ENCODE measurements at regions not wholly inside any gene's neighbourhood (a gene's known extent, or its start where the extent isn't known, plus 50 kb on each side); places are given as distances from the start of the nearest gene placed in this dataset.

DNA sequence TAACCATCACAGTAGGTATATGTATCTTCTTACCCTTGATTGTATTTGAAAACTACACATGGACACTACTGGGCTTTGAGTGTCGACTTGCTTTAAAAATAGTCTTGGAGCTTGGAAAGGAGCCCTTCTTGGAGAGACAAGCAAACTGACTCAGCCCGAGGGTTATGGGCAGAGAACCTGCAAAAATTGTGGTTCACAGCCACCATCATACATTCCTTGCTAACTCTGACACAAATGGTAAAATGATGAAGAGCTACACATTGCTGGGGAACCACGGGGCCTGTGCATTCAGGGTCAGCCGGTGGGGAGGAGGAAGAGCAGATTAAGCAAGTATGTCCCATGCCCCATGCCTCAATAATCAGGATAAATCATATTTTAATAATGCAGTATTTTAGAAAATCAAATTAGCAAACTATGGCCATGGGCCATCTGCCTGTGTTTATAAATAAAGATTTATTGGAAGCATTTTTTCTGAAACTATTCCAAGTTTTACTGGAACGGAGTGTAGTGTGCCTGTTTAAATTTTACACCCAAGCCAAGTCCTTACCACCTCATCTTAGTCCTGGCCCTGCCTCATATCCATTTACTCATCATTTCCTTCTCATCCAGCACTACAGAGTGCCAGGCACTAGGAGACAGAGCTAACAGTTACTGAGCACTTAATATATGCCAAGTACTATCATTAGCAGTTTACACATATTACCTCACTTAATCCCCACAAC, 195.7 kb downstream of the PALM2AKAP2 start:
- H3K4me3 ChIP-seq (ENCODE audit: control insufficient read depth, low read depth, low read length) = no peak overlapping the region
- DNase-seq (ENCODE audit: low read depth) = peak; percentile 87
- TF ChIP-seq, protein P1, sequence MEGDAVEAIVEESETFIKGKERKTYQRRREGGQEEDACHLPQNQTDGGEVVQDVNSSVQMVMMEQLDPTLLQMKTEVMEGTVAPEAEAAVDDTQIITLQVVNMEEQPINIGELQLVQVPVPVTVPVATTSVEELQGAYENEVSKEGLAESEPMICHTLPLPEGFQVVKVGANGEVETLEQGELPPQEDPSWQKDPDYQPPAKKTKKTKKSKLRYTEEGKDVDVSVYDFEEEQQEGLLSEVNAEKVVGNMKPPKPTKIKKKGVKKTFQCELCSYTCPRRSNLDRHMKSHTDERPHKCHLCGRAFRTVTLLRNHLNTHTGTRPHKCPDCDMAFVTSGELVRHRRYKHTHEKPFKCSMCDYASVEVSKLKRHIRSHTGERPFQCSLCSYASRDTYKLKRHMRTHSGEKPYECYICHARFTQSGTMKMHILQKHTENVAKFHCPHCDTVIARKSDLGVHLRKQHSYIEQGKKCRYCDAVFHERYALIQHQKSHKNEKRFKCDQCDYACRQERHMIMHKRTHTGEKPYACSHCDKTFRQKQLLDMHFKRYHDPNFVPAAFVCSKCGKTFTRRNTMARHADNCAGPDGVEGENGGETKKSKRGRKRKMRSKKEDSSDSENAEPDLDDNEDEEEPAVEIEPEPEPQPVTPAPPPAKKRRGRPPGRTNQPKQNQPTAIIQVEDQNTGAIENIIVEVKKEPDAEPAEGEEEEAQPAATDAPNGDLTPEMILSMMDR (conservative IDR thresholded peaks at IDR 0.05; ENCODE audit: control insufficient read depth, insufficient read depth, low read depth, low read length) = no peak

DNA sequence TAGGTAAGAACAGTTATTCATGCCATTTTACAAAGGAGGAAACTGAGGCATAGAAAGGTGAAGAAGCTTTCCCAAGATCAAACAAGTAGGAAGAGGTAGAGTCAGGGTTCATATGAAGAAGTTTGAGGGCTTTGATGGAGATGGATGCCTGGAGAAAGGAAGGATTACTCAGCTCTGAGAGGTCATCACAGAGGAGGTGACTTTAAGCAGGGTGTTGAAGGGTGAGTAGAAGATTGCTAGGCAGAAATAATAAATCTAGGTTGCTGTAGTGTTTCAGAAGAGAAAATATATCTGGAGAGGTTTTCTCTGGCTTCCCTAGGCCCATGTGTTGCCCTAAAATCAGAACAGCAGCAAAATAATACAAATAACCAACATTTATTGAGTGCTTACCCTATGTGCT, 196.3 kb downstream of the PALM2AKAP2 start:
- DNase-seq (ENCODE audit: low read depth) = no peak
- H3K4me3 ChIP-seq (ENCODE audit: control insufficient read depth, low read depth, low read length) = no peak overlapping the region
- TF ChIP-seq, protein P1 (conservative IDR thresholded peaks at IDR 0.05; ENCODE audit: control insufficient read depth, insufficient read depth, low read depth, low read length) = no peak

DNA sequence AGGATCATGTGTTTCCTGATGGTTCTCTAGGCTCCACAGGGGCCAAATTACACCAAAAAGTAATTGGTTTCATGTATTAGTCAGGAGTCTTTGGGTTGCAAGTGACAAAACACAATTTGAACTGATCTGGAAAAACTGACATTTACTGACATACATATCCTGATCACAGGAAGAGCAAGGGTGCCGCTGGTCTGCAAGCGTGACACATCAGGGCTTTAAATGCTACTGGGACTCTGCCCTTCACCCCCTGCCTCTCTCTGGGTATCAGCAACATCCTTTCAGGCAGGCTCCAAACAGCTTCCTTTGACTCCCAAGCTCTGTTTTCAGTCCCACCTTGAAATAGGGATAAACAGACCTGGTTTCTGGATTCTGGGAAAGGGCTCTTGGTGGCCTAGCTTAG, 197.5 kb downstream of the PALM2AKAP2 start:
- H3K4me3 ChIP-seq (ENCODE audit: control insufficient read depth, low read depth, low read length) = no peak overlapping the region
- TF ChIP-seq, protein P1 (conservative IDR thresholded peaks at IDR 0.05; ENCODE audit: control insufficient read depth, insufficient read depth, low read depth, low read length) = no peak
- DNase-seq (ENCODE audit: low read depth) = no peak

DNA sequence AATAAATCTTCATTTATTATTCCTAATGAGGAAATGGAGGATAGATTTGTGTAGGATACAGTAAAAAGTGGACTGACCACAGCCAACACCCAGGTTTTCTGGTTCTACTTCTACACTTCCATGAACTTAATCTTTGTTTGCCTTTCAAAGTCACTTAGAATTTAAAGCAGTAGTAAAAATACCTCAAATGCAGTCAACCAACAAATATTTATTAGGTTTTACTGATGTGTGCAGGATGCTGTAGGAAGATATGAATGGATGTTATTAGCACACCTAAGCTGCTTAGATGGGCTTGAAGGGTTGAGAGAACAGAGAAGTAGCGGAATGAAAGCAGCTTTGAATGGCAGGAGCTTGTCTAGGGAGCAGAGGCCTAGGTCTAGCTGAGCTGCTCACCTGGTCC, 201.1 kb downstream of the PALM2AKAP2 start:
- no peak for DNase-seq (ENCODE audit: low read depth)
- TF ChIP-seq, protein P1 (conservative IDR thresholded peaks at IDR 0.05; ENCODE audit: control insufficient read depth, insufficient read depth, low read depth, low read length) = no peak

DNA sequence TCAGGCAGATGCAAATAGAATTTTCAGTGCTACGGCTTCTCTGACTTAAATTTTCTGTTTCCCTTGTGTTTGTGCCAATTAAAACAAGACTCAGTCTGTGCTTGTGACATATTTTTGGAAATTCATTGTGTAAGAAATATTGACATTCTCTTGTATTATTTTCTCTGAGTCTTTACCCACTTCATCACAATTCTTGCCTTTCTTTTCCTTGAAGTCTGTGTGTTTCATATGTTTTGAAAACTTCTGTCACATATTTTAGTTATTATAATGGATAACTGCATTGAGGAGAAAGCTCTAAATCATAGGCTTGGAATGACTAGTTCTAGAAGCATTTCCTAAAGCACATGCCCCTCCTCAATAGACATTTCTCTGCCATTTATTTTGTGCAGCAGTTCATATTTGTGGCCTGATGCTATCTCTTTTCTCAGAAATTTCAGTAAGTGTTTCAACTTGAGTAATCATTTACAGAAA, 206.6 kb downstream of the PALM2AKAP2 start:
- TF ChIP-seq, protein P1 (conservative IDR thresholded peaks at IDR 0.05; ENCODE audit: control insufficient read depth, insufficient read depth, low read depth, low read length) = no peak
- DNase-seq (ENCODE audit: low read depth) = peak; percentile 94

More for the DNA sequence above, 201.1 kb downstream of the PALM2AKAP2 start:
- no peak overlapping the region for H3K4me3 ChIP-seq (ENCODE audit: control insufficient read depth, low read depth, low read length)

DNA sequence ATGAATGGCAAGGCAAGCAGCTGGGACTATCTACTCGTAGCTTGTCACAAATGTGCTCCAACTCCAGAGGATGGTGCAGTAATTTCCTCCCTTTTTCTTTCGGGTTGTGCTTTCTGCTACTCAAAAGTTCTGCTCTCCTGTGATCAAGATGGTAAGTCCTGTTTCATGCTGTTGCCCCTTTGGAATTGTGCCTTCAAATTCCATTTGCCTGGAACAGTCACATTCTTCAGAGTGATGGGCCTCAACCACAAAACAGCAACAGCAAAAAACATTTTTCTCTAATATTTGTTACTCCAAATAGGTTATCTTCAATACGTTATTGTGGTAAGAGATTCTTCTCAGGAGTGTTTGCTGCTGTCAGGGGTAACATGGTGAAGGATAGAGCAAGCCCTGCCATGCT, 209.3 kb downstream of the PALM2AKAP2 start:
- no peak for DNase-seq (ENCODE audit: low read depth)
- TF ChIP-seq, protein P1 (conservative IDR thresholded peaks at IDR 0.05; ENCODE audit: control insufficient read depth, insufficient read depth, low read depth, low read length) = no peak
- H3K4me3 ChIP-seq (ENCODE audit: control insufficient read depth, low read depth, low read length) = no peak overlapping the region

More for the DNA sequence above, 206.6 kb downstream of the PALM2AKAP2 start:
- no peak overlapping the region for H3K4me3 ChIP-seq (ENCODE audit: control insufficient read depth, low read depth, low read length)
